Aorta (tissue), 5 donors: ENCODE measurements at regions not wholly inside any gene's neighbourhood (a gene's known extent, or its start where the extent isn't known, plus 50 kb on each side); places are given as distances from the start of the nearest gene placed in this dataset.

Source experiments
- ATAC-seq: fragments of 200-7000 bp; cut with Tn5 transposase; one replicate; pipeline ENCODE4 v1.9.1; 2022; ENCODE audit warnings: moderate library complexity; ENCODE audit not compliant: low FRiP score
- DNase-seq, 2 donors: peaks; one replicate each; pipeline ENCODE4 v3.0.0-alpha.2; 2020
- H3K27ac ChIP-seq, 2 donors: one replicate each; pipeline ENCODE4 v1.5.1; 2013; ENCODE audit warnings: low read length in 2 of 2, mild to moderate bottlenecking in 2 of 2, moderate library complexity in 2 of 2, control low read depth in 1 of 2, inconsistent platforms in 1 of 2, low read depth in 1 of 2
- H3K27me3 ChIP-seq, 2 donors: one replicate each; pipeline ENCODE4 v1.6.1; 2013; ENCODE audit warnings: control low read depth in 1 of 2, low read length in 1 of 2, mild to moderate bottlenecking in 1 of 2, moderate library complexity in 1 of 2; ENCODE audit not compliant: insufficient read depth in 2 of 2, control insufficient read depth in 1 of 2
- H3K36me3 ChIP-seq, 2 donors: one replicate each; pipeline ENCODE4 v1.6.1; 2013; ENCODE audit warnings: control low read depth in 1 of 2, low read length in 1 of 2, mild to moderate bottlenecking in 1 of 2; ENCODE audit not compliant: insufficient read depth in 2 of 2, control insufficient read depth in 1 of 2
- H3K4me1 ChIP-seq, 2 donors: one replicate each; pipeline ENCODE4 v1.6.1; 2013; ENCODE audit warnings: low read length in 2 of 2, control low read depth in 1 of 2, mild to moderate bottlenecking in 1 of 2, moderate library complexity in 1 of 2; ENCODE audit not compliant: insufficient read depth in 2 of 2, control insufficient read depth in 1 of 2
- H3K4me3 ChIP-seq, 2 donors: one replicate each; pipeline ENCODE4 v1.5.1; 2013; ENCODE audit warnings: low read length in 2 of 2, control low read depth in 1 of 2, mild to moderate bottlenecking in 1 of 2
- H3K9me3 ChIP-seq: one replicate; pipeline ENCODE4 v1.6.1; 2013; ENCODE audit warnings: mild to moderate bottlenecking, low read length; ENCODE audit not compliant: control insufficient read depth
- WGBS, 2 donors: extraction: QIAGEN DNeasy Blood & Tissue Kit; methylation state at CpG; one replicate each; pipeline ENCODE4 v1.1.7; 2013; 5-methylcytosine and 5-hydroxymethylcytosine counted together
- intact Hi-C, 2 donors: fragments of 100-400 bp; cut with DNase I; formaldehyde crosslinking; loops; one replicate each; pipeline versions ENCODE4 v1.14.2 to v1.15.0; 2022
- donor health status: healthy with polysubstance abuse.
- donor health status: Bipolar disorder and iron deficiency.
- donor health status: DM: no; HTN: no; CAD: no.
- donor health status: DM: no; HTN: no; CAD: no.
- donor health status: DM: yes; HTN: yes; CAD: no.

DNA sequence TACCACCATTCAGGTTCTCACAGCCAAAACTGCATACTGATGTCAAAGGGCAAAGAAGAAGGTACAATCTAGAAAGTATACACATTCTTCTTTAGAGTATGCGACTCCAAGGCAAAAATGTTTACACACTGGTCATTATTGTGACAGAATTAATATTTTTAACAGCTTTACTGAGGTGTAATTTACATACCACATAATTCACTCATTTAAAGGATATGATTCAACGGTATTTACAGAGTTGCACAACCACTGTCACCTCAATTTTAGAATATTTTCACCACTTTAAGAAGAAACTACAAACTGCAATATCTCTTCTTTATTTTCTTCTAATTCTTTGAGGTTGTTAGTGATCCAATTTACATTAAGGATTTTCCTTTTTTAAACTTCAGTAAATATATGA is 325.4 kb upstream of the SMIM31 start:
- Histone ChIP-seq H3K27ac (no peak overlapping the region), H3K9me3 (no peaks in the 10 kb centered on the region), H3K36me3 (no peaks in the 10 kb centered on the region), H3K27me3 (no peaks in the 10 kb centered on the region), H3K4me1 (no peaks in the 10 kb centered on the region), H3K4me3 (no peak overlapping the region)
- DNase-seq: no peak
- intact Hi-C loops: no loop called here
- ATAC-seq: no peak
- WGBS, 2 donors: 81 to 87% methylated on average over 2 of the region's 2 CpGs

DNA sequence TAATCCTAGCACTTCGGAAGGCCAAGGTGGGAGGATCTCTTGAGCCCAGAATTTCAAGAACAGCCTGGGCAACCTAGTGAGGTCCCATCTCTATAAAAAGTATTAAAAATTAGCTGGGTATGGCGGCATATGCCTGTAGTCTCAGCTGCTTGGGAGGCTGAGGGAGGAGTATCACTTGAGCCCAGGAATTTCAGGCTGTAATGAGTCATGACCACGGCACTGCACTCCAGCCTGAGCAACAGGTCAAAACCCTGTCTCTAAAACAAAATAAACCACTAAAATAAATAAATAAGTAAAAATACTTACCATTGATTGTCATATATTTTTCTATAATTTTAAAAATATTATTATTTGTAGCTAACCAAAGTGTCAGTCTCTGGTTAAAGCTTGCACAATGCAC is 315.6 kb upstream of the SMIM31 start:
- no peak overlapping the region for H3K27ac ChIP-seq
- no peaks in the 10 kb centered on the region for H3K27me3 ChIP-seq
- intact Hi-C loops: no loop called here
- H3K4me3 ChIP-seq: no peak overlapping the region
- no peaks in the 10 kb centered on the region for H3K4me1 ChIP-seq
- ATAC-seq (no peak), DNase-seq (no peak)
- H3K36me3 ChIP-seq: no peaks in the 10 kb centered on the region
- WGBS, 2 donors: 71 to 75% methylated on average over 3 of the region's 3 CpGs
- no peaks in the 10 kb centered on the region for H3K9me3 ChIP-seq

DNA sequence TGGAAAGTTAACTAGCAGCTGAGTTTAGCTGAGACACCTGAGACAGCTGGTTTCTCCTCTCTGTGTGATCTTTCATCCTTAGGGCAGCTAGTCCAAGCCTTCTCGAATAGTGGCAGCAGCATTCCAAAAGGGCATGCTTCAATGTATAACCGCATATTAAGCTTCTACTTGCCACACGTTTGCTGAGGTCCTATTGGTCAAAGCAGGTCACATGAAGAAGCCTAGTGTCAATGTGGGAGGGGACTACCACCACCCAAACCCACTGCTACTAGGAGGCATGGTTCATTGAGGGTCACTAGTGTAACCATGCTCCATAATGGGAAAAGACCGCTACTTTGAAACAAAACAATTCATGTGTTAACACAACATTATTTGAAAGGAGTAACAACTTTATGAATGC is 314.9 kb upstream of the SMIM31 start:
- Histone ChIP-seq H3K27ac (no peak overlapping the region), H3K4me3 (no peak overlapping the region), H3K36me3 (no peaks in the 10 kb centered on the region), H3K9me3 (no peaks in the 10 kb centered on the region), H3K4me1 (no peaks in the 10 kb centered on the region), H3K27me3 (no peaks in the 10 kb centered on the region)
- ATAC-seq (no peak), DNase-seq (no peak)
- intact Hi-C loops: no loop called here
- 70 to 74% methylated on average over 4 of the region's 4 CpGs for WGBS, 2 donors

DNA sequence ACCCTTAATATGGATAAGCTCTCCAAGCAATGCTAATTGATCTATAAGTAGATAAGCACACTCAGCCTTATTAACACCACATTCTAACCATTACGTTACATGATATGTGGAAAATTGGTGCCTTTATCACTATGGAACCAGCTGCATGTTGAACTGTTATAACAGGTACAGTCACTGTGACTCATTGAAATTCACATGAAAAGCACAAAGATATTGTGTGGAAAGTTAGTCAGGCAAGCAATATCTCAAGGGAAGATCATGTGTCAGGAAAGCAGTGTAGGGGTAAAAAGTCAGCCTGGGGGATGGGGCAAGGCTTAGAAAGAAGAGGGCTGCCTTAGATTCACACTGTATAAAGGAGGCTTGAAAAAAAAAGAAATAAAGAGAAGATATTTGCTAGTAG is 313.7 kb upstream of the SMIM31 start:
- intact Hi-C loops: no loop called here
- WGBS, 2 donors: 87 to 89% methylated on average over 1 of the region's 1 CpG
- Histone ChIP-seq H3K4me1 (no peaks in the 10 kb centered on the region), H3K36me3 (no peaks in the 10 kb centered on the region), H3K27me3 (no peaks in the 10 kb centered on the region), H3K9me3 (no peaks in the 10 kb centered on the region), H3K4me3 (no peak overlapping the region), H3K27ac (no peak overlapping the region)
- ATAC-seq (no peak), DNase-seq (no peak)

DNA sequence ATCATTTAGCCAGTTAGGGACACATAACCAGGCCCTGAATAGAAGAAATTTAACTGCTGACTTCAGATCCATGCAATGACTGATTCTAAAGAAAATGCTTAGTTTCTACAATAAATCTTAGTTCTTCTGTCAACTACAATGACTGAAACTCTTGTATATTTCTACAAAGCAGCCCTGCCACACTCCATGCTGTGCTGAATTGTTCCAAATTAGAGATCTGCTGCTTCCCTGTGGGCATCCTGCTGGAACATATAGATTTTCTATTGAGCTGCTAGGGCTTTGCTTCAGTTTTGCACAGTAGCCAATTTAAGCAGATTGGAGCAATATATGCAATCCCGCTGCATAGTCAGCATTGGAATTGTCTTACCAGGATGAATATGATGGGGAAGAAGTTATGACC is 312.8 kb upstream of the SMIM31 start:
- intact Hi-C loops: no loop called here

DNA sequence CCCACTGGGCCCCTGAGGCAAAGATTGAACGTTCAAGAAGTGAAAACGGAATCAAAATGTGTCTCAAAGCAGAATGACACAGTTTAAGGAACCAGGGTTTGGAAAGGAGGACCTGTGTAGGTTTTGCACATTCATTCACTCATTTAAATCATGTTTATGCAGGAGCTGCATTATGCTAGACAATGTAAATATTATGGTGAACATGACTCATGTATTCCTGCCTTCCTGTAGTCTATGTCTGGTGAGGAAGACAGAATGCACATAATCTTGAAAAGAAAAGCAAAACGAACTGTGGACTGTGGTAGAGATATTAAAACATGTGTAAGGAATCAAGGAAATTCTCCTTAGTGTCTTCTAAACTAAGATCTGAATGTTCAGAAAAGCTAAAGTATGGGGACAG is 311.8 kb upstream of the SMIM31 start:
- intact Hi-C loops: no loop called here
- DNase-seq: no peak

More for the DNA sequence above, 312.8 kb upstream of the SMIM31 start:
- Histone ChIP-seq H3K27me3 (no peaks in the 10 kb centered on the region), H3K4me3 (no peak overlapping the region), H3K27ac (no peak overlapping the region), H3K36me3 (no peaks in the 10 kb centered on the region), H3K4me1 (no peaks in the 10 kb centered on the region), H3K9me3 (no peaks in the 10 kb centered on the region)
- WGBS, 2 donors: 83 to 89% methylated on average over 1 of the region's 1 CpG
- ATAC-seq (no peak), DNase-seq (no peak)

DNA sequence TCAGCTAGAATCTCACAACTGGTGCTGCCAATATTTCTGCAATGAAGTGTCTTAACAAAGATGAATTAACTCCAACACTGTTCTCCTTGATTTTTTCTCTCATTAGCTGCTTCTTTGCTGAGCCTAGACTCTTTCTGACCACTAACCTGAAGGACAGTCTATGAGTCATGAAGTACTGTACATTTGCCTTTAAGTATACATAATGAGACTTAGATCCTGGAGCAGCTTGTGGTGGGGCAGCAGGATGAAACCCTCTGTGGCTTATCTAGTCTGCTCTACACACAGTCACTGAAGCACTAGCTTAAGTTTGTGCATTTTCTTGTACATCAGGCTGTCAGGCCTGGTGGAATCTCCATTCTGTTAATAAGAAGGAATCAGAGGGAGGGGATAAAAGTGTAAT is 307.4 kb upstream of the SMIM31 start:
- no peaks in the 10 kb centered on the region for H3K27me3 ChIP-seq
- ATAC-seq: no peak
- intact Hi-C loops: no loop called here

More for the DNA sequence above, 311.8 kb upstream of the SMIM31 start:
- H3K4me1 ChIP-seq: no peaks in the 10 kb centered on the region
- H3K27ac ChIP-seq: no peak overlapping the region
- no peaks in the 10 kb centered on the region for H3K9me3 ChIP-seq
- 37 to 40% methylated on average over 3 of the region's 3 CpGs for WGBS, 2 donors
- H3K36me3 ChIP-seq: no peaks in the 10 kb centered on the region
- no peaks in the 10 kb centered on the region for H3K27me3 ChIP-seq
- ATAC-seq: no peak
- no peak overlapping the region for H3K4me3 ChIP-seq

DNA sequence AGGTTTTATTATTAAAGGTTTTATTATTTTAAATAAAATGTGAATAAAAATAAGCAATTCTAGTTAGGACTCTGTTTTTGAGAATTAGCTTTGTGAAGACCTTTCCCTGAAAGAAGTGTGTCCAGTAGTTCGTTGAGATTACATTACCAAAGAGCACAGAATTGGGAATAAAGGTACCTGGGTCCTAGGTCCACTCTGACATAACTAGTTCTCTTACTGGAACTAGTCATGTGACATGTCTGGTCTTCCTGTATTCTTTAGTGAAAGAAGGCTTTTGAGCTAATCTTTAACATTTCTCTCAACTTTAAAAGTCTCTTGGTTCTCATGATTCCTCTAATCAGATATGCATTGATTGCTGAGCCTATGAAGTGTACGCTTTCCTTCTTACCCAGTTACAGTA is 292.0 kb upstream of the SMIM31 start:
- no peak overlapping the region for H3K4me3 ChIP-seq
- ATAC-seq (no peak), DNase-seq (no peak)
- no peak overlapping the region for H3K27ac ChIP-seq
- H3K36me3 ChIP-seq: no peaks in the 10 kb centered on the region
- H3K4me1 ChIP-seq: no peaks in the 10 kb centered on the region
- 68 to 80% methylated on average over 2 of the region's 2 CpGs for WGBS, 2 donors
- intact Hi-C loops: no loop called here
- no peaks in the 10 kb centered on the region for H3K9me3 ChIP-seq
- no peaks in the 10 kb centered on the region for H3K27me3 ChIP-seq

More for the DNA sequence above, 307.4 kb upstream of the SMIM31 start:
- Histone ChIP-seq H3K9me3 (no peaks in the 10 kb centered on the region), H3K36me3 (no peaks in the 10 kb centered on the region), H3K27ac (no peak overlapping the region), H3K4me1 (no peaks in the 10 kb centered on the region), H3K4me3 (no peak overlapping the region)
- DNase-seq: no peak

DNA sequence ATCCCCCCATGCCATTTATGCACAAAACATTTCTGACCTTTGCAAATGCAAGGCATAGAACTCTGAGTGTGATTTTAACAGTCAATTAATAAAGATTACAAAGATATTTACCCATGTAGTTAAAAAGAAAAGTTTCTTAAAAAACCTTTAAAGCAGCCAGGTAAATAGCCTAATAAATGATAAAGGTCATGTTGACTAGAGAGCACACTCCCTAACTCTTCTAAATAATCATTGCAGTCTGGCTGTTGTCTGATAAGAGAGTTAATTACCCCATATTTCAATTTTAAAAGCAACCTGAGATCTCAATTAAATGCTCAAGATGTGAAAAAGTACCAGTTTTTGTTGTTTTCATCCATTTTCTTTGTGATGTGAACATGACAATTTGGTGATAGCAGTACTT is 291.5 kb upstream of the SMIM31 start:
- DNase-seq (no peak), ATAC-seq (no peak)
- no peaks in the 10 kb centered on the region for H3K4me1 ChIP-seq
- no peaks in the 10 kb centered on the region for H3K27me3 ChIP-seq
- no peaks in the 10 kb centered on the region for H3K36me3 ChIP-seq
- intact Hi-C loops: no loop called here
- peaks cover 2% of the 10 kb centered on the region for H3K9me3 ChIP-seq
- no peak overlapping the region for H3K27ac ChIP-seq
- no peak overlapping the region for H3K4me3 ChIP-seq
